GM10248 (cell line): ENCODE measurements at regions not wholly inside any gene's neighbourhood (a gene's known extent, or its start where the extent isn't known, plus 50 kb on each side); places are given as distances from the start of the nearest gene placed in this dataset.

Experiments
- CTCF ChIA-PET: fragments of 300-600 bp; sonication (Branson Sonifier 250); formaldehyde crosslinking; extraction: SDS; loops from one replicate; lab custom pipeline; 2021; ENCODE audit warnings: antibody characterized with exemption; lab: Yijun Ruan, JAX
- POLR2A ChIA-PET: fragments of 350-650 bp; sonication (Branson Sonifier 250); formaldehyde crosslinking; extraction: SDS; loops from one replicate; lab custom pipeline; 2020; ENCODE audit warnings: antibody characterized with exemption; lab: Yijun Ruan, JAX
- DNase-seq: peaks from one replicate; pipeline ENCODE4 v3.0.0; 2012; ENCODE audit errors: extremely low spot score
- TF ChIP-seq, protein P1 (sequence below): IDR thresholded peaks from 2 replicates; pipeline ENCODE4 v1.5.1; 2012; ENCODE audit warnings: mild to moderate bottlenecking, low read depth; ENCODE audit errors: extremely low read depth, missing control alignments, control extremely low read depth

- ChIA-PET CTCF (interaction anchor here (1.5 to 1.9 kb wide), 2 partner anchors 9 to 10 kb away, joined by 4 to 6 read pairs; no protein-coding TSS in a partner anchor), POLR2A (no interaction called here)
- no peak for DNase-seq
- TF ChIP-seq, protein P1, sequence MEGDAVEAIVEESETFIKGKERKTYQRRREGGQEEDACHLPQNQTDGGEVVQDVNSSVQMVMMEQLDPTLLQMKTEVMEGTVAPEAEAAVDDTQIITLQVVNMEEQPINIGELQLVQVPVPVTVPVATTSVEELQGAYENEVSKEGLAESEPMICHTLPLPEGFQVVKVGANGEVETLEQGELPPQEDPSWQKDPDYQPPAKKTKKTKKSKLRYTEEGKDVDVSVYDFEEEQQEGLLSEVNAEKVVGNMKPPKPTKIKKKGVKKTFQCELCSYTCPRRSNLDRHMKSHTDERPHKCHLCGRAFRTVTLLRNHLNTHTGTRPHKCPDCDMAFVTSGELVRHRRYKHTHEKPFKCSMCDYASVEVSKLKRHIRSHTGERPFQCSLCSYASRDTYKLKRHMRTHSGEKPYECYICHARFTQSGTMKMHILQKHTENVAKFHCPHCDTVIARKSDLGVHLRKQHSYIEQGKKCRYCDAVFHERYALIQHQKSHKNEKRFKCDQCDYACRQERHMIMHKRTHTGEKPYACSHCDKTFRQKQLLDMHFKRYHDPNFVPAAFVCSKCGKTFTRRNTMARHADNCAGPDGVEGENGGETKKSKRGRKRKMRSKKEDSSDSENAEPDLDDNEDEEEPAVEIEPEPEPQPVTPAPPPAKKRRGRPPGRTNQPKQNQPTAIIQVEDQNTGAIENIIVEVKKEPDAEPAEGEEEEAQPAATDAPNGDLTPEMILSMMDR: no peak
These were observed 53.3 kb upstream of the NCOA3 start for GRCh38 chr20:47448429-47448828.

- ChIA-PET POLR2A (no interaction called here), CTCF (no interaction called here)
- TF ChIP-seq, protein P1: no peak
- DNase-seq: no peak
These were observed 50.1 kb upstream of the NCOA3 start for GRCh38 chr20:47451602-47451904.
